GM18909 (cell line): ENCODE measurements at regions not wholly inside any gene's neighbourhood (a gene's known extent, or its start where the extent isn't known, plus 50 kb on each side); places are given as distances from the start of the nearest gene placed in this dataset.
"Not testable (repeated sequence)": the region's sequence is repeated elsewhere in the genome, so short reads cannot be mapped to it uniquely, and the experiment has no call there.

Source experiments
- ATAC-seq: cut with Tn5 transposase; IDR thresholded peaks from one replicate; pipeline ENCODE4 v1.9.1; 2021; ENCODE audit warnings: mild to moderate bottlenecking; ENCODE audit not compliant: unreplicated experiment, poor library complexity

GRCh38 chr6:81979329-81979728 is 226.8 kb upstream of the TENT5A start:
- peak; percentile 39 for ATAC-seq

GRCh38 chr6:81978230-81978629 is 225.7 kb upstream of the TENT5A start:
- no peak for ATAC-seq

- no peak for ATAC-seq
Observed at GRCh38 chr6:81977486-81977885, 225.0 kb upstream of the TENT5A start.

GRCh38 chr6:81969814-81970213 is 217.3 kb upstream of the TENT5A start:
- no peak for ATAC-seq

GRCh38 chr6:81969011-81969410 is 216.5 kb upstream of the TENT5A start:
- ATAC-seq, result no peak

GRCh38 chr6:81966968-81967367 is 214.5 kb upstream of the TENT5A start:
- no peak for ATAC-seq

- no peak for ATAC-seq
Observed at GRCh38 chr6:81962198-81962597, 209.7 kb upstream of the TENT5A start.

GRCh38 chr6:81950877-81951276 is 198.4 kb upstream of the TENT5A start:
- peak; percentile 78 for ATAC-seq

GRCh38 chr6:81948861-81949260 is 196.4 kb upstream of the TENT5A start:
- no peak for ATAC-seq

- ATAC-seq, result not testable (repeated sequence)
Observed at GRCh38 chr6:81948196-81948595, 195.7 kb upstream of the TENT5A start.

- no peak for ATAC-seq
Observed at GRCh38 chr6:81944661-81945060, 192.2 kb upstream of the TENT5A start.

- ATAC-seq, result not testable (repeated sequence)
Observed at GRCh38 chr6:81942842-81943241, 190.4 kb upstream of the TENT5A start.

GRCh38 chr6:81942067-81942370 is 189.5 kb upstream of the TENT5A start:
- no peak for ATAC-seq

GRCh38 chr6:81940451-81940985 is 188.0 kb upstream of the TENT5A start:
- no peak for ATAC-seq

- no peak for ATAC-seq
Observed at GRCh38 chr6:81939766-81940165, 187.3 kb upstream of the TENT5A start.

- ATAC-seq, result no peak
Observed at GRCh38 chr6:81938991-81939732, 186.7 kb upstream of the TENT5A start.

- ATAC-seq, result peak; percentile 92
Observed at GRCh38 chr6:81938014-81938856, 185.8 kb upstream of the TENT5A start.

GRCh38 chr6:81937296-81937937 is 184.9 kb upstream of the TENT5A start:
- ATAC-seq, result no peak

- no peak for ATAC-seq
Observed at GRCh38 chr6:81934936-81935335, 182.5 kb upstream of the TENT5A start.

- no peak for ATAC-seq
Observed at GRCh38 chr6:81933608-81934051, 181.1 kb upstream of the TENT5A start.

GRCh38 chr6:81933089-81933488 is 180.6 kb upstream of the TENT5A start:
- no peak for ATAC-seq
